ENCODE measurements at regions not wholly inside any gene's neighbourhood (a gene's known extent, or its start where the extent isn't known, plus 50 kb on each side); places are given as distances from the start of the nearest gene placed in this dataset.

GRCh38 chr6:113394729-113395128 is 462.4 kb upstream of the MARCKS start:
- intact Hi-C loops (cut with DNase I, micrococcal nuclease): no loop called here
- ATAC-seq (no peak), DNase-seq (no peak)

- DNase-seq (no peak), ATAC-seq (no peak)
- intact Hi-C loops (cut with DNase I, micrococcal nuclease): no loop called here
These were observed 460.4 kb upstream of the MARCKS start for GRCh38 chr6:113396730-113397129.

GRCh38 chr6:113397236-113397635 is 459.9 kb upstream of the MARCKS start:
- DNase-seq (no peak), ATAC-seq (no peak)
- intact Hi-C loops (cut with DNase I, micrococcal nuclease): no loop called here

GRCh38 chr6:113401231-113401630 is 455.9 kb upstream of the MARCKS start:
- intact Hi-C loops (cut with DNase I, micrococcal nuclease): no loop called here
- no peak for ATAC-seq
- no peak for DNase-seq

DNA sequence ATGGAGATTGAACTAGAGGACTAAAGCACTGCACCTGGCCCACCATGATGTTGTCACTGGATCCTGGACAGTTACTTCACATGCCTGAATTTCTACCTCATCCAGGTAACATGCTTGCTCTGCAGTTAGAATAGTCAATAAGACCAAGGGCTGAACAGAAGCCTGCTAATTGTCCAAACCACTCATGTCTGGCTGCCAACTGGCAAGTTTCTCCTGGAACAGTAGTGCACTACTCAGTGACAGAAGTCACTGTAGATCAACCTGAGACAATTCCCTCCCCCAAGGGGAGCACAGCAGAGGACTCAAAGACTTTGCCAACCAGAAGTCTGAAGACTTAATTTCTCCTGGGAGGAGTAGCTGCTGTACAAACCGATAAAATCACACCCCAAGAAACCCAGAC is 454.6 kb upstream of the MARCKS start:
- intact Hi-C loops (cut with DNase I, micrococcal nuclease): no loop called here
- DNase-seq (no peak), ATAC-seq (no peak)

DNA sequence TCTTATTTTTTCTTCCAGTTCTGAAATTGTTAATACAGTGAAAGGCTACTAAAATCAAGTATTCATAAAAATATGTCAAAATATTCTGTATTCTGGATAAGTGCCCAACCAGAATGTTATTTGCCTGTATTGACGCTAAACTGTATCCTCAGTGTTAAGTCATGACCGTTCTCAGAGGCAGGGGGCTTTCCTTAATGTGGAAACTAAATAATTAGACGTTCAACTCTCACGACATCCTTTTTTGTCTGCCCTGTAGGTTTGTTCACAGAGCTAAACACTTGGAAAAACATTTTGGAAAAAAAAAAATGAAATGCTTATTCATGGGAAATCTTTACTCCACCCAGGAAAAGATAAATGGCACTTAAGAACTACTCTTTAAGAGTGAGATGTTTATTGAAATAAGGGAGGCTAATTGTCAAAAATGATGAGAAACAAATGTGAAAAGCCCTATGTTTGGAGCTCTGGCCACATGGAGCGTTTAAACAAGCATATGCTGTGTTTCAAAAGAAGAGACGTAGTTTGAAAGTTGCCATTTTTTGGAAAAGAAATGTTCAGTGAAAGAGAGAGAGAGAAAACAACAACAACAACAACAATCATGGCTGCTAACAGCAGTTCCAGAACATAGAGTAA is 453.1 kb upstream of the MARCKS start:
- intact Hi-C loops (cut with DNase I, micrococcal nuclease): no loop called here
- ATAC-seq: no peak

DNA sequence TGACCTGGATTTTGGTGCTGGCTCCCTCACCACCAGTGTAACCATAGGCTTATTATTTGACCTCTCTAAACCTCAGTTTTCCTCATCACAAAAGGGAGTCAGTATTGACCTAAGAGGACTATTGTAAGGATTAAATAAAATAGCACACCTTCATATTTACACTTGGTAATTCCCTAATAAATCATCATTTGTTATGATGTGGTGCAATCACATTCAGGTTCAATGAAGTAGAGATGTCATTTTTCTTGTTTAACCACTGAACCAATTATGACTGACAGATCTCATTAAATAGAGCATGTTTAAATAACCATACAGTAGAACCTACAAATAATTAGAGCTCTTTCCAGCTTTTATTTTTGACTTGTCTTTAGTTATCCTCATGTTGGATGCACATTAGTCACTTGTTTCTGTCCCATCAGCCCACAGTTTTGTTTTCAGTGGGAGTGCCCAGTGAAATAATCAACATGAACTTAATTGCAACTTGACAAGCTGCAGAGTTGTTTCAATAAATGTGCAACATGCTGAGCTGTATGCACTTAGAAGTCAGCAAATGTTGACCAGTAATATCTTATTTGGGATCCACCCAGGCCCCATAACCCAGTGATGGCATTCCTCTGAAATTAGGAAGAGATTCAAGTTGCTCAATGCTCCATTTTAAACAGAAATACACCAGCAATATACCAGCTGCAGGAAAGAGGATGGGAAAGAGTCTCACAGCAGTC is 451.7 kb upstream of the MARCKS start:
- DNase-seq: no peak
- intact Hi-C loops (cut with DNase I, micrococcal nuclease): no loop called here
- ATAC-seq: no peak

More for the DNA sequence above, 453.1 kb upstream of the MARCKS start:
- DNase-seq: no peak

DNA sequence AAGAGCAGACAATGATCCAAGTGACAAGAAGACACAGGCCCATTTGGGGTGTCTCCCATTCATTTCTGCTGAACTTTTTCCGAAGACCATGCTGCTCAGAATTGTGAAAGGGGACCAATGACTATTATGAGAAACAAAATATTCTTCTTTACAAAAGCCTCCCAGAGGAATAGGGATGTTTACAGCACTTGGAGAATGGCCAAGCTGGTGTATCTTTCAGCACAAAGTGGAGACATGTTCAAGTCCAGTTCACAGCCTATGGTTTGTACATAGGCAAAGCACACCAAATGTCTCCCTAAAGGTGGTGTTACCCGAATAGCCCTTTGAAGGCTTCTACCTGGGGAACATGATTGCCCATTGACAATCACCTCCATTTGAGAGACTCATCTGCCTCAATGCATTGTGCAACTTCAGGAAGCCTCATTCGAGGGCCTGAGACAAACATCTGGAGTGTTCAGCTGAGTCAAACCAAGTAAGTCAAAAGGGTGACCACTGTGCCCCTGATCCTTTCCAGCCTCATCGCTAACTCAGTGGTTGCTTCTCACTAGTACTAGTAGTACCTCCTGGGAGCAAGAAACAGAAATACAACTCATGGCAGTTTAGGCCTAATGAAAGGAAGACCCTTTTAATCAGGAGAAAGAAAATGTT is 451.0 kb upstream of the MARCKS start:
- intact Hi-C loops (cut with DNase I, micrococcal nuclease): no loop called here
- DNase-seq: no peak
- ATAC-seq: no peak

- intact Hi-C loops (cut with DNase I, micrococcal nuclease): loop anchor here in 1 of 2 donors (5.0 kb wide), 1 partner anchor 446 kb away; the partner anchor contains the start of gene MARCKS
- peak; percentile 10 to 54 for DNase-seq
- peak; percentile 100 for ATAC-seq
These were observed 446.1 kb upstream of the MARCKS start for GRCh38 chr6:113411011-113411410.

- DNase-seq (no peak), ATAC-seq (no peak)
- intact Hi-C loops (cut with DNase I, micrococcal nuclease): loop anchor here in 1 of 2 donors (5.0 kb wide), 1 partner anchor 445 kb away; the partner anchor contains the start of gene MARCKS
These were observed 444.4 kb upstream of the MARCKS start for GRCh38 chr6:113412589-113413357.

- intact Hi-C loops (cut with DNase I, micrococcal nuclease): loop anchor here in 1 of 2 donors (5.0 kb wide), 1 partner anchor 443 kb away; the partner anchor contains the start of gene MARCKS
- peak; percentile 66 for ATAC-seq
- DNase-seq: peak; percentile 30 to 33
These were observed 442.6 kb upstream of the MARCKS start for GRCh38 chr6:113414511-113414910.

- DNase-seq (no peak), ATAC-seq (no peak)
- intact Hi-C loops (cut with DNase I, micrococcal nuclease): no loop called here
These were observed 441.0 kb upstream of the MARCKS start for GRCh38 chr6:113416170-113416569.

- intact Hi-C loops (cut with DNase I, micrococcal nuclease): no loop called here
- ATAC-seq (no peak), DNase-seq (no peak)
These were observed 436.9 kb upstream of the MARCKS start for GRCh38 chr6:113420290-113420689.

GRCh38 chr6:113421997-113422396 is 435.1 kb upstream of the MARCKS start:
- ATAC-seq (no peak), DNase-seq (no peak)
- intact Hi-C loops (cut with DNase I, micrococcal nuclease): no loop called here

DNA sequence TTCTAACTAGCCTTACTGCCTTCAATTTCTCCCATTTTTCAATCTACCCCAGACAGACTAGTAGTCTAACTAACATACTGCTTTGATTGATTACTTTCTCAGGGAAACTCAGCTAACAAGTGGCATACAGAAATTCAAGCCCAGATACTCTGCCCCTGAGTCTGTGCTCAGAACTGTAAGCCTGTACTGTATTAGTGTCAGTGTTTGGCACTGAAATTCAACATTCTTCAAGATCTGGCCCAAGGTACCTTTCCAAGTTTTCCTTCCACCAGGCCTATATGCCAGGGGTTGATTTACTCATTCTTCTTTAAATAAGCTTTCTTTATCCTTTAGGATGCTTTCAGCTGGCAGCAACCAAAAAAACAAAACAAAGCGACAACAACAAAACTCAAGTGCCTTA is 433.2 kb upstream of the MARCKS start:
- ATAC-seq: no peak
- intact Hi-C loops (cut with DNase I, micrococcal nuclease): no loop called here
- no peak for DNase-seq

DNA sequence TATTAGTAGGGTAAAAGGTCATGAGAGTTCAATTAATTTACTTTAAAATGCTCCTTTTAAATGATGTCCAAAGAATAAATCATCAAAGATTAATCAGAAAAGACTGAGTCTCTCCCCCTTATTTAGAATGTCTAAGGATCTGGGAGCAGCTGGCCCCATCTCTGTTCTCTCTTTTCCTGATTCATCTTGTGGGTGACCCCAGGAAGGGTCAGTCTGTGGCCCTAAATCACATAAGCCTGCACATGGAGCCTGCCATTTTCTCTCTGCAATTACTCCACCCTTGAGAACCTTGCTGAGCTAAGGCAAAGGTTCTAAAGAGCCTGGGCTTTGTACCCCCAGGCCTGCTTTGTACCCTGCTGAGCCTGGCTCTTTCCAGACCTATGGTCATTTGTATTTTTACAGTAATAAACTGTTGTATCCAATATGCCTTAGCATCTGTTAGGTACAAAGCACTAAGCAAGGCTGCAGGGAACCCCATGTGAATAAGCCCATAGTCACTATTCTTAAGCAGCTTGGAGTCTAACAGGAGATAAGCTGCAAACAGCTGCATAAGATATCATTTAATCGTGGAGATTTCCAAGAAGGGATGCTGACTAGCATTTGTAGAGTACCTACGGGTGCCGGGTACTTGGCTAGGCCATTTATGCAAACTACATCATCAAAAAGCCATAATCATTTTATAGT is 431.0 kb upstream of the MARCKS start:
- intact Hi-C loops (cut with DNase I, micrococcal nuclease): no loop called here

DNA sequence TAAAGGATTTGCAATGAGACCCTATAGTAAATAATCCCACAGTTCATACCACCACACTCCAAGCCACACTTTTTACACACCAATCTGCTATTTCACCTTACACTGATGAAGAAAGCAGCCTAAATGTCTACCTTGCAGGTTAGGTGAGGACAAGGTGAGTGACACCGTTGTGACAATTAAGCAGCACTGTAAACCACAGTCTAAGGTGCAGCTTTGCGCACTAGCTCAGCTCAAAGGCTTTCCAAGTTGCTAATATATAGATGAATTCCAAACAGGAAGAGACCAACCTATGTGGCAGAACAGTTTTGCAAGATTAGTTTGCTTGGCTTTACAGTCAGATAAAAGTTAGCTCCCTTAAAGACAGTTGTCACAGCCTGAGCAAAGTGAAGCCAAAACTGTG is 429.5 kb upstream of the MARCKS start:
- intact Hi-C loops (cut with DNase I, micrococcal nuclease): no loop called here
- no peak for DNase-seq
- no peak for ATAC-seq

More for the DNA sequence above, 431.0 kb upstream of the MARCKS start:
- ATAC-seq: no peak
- DNase-seq: no peak

DNA sequence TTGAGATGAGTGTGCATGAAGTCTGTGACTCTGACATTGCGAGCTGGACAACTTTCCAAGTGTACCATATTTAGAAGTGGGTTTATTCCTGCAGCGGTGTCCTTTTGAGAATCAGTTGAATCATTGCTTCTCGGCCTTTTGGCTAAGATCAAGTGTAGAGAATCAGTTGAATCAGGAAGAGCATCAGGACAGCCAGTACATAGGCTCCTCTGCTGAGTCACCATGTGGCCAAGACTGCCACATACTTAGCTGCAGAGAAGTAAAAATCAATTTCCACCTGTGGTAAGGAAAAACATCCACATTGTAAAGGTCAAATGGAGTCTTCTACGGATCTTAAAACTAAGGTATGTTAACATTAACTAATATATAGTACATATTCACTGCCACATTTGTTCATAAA is 428.4 kb upstream of the MARCKS start:
- ATAC-seq: no peak
- DNase-seq: no peak
- intact Hi-C loops (cut with DNase I, micrococcal nuclease): no loop called here
